ENCODE measurements at regions not wholly inside any gene's neighbourhood (a gene's known extent, or its start where the extent isn't known, plus 50 kb on each side); places are given as distances from the start of the nearest gene placed in this dataset.
"Not testable (repeated sequence)": the region's sequence is repeated elsewhere in the genome, so short reads cannot be mapped to it uniquely, and the experiment has no call there.

GRCh38 chr15:92705764-92706163 is 50.2 kb upstream of the FAM174B start:
- DNase-seq, result no peak

GRCh38 chr15:92706201-92706600 is 50.6 kb upstream of the FAM174B start:
- DNase-seq, result no peak

DNA sequence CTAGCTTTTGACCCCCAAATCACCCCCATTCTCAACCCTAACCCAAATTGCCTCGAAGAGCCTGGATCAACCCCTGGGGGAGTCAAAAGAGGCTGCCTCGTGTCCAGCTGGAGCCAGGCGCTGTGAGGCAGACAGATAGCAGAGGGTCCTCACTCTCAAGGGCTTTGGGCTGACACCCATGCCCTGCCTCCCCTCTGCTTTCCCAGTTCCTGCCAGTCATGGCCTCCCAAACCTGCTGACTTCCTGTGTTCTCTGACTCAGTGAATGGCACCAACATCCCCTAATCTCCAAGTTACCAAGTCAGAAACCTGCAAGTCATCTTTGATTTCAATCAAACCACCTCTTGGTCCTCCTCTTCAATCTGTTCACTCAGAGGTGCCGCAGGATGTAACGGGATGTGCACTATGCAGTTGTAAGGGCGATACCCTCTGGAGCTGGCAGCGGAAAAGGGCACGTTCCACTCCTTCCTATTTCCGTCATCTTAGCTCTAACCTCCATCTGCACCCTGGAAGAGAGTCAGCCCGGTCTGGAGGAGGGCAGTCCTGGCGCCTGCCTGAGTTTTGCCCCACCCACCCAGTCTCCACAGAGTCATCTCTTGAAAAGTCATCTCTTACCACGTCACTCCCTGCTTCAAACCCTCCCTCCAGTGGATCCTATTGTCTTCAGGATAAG is 52.4 kb upstream of the FAM174B start:
- DNase-seq, result no peak

DNA sequence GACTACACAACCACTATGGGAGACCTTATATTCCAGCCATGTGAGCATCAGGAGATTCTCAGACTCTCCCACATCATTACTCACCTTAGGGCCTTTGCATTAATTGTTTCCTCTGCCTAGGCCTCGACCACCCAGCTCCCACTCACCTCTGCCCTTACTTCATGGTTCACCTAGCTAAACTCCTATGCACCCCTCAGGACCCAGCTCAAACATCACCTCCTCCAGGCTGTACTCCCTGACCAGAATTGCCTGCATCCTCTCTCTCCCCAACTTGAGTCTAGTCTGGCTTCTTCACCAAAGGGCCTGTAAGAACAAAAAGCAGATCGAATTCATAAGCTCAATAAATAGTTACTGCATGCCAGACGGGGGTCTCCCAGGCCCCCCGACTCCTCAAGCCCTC is 53.1 kb upstream of the FAM174B start:
- no peak for DNase-seq

DNA sequence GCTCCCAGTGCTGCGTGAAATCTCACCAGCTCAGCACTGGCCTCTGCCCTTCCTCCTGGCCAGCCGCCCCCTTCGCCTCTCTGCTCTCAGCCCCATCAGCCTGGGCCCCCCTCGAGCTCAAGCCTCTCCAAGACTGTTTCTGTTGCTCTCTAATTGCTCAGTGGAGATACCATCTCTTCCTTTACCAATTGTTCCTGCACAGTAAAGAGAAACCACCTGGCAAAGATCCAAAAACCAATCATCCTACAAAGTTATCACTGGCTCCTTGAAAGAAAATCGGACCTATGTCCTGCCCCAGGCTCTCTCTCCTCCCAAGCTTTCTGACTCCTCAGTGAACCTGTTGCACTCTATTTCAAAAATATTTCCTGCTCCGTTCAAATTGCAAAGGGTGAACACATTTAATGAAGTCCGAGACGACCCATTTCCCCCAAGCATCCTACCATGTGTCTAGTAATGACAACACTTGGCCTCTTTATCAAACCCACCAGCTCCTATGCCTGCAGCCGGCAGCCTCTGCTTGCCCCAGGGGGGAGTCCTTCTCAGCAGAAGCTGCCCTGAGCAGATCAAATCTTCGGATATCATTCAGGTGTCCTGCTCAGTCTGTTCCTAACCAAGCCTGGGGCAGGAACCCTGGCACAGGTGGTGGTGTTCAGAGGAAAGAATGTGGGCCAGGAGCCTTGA is 53.7 kb upstream of the FAM174B start:
- DNase-seq, result no peak

DNA sequence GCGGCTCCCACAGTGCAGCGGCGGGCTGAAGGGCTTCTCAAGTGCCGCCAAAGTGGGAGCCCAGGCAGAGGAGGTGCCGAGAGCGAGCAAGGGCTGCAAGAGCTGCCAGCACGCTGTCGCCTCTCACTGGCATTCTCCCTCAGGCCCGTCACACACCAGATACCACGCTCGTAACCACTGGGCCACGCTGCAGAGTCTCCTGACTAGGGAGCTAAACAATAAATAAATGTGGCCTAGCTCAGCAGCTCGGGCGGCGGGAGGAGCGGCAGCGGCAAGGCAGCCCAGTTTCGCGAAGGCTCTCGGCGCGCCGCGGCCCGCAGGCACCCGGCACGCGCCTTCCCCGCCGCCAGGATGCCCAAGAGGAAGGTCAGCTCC is 55.9 kb upstream of the FAM174B start:
- DNase-seq, result no peak

GRCh38 chr15:92714077-92714476 is 58.5 kb upstream of the FAM174B start:
- no peak for DNase-seq

DNA sequence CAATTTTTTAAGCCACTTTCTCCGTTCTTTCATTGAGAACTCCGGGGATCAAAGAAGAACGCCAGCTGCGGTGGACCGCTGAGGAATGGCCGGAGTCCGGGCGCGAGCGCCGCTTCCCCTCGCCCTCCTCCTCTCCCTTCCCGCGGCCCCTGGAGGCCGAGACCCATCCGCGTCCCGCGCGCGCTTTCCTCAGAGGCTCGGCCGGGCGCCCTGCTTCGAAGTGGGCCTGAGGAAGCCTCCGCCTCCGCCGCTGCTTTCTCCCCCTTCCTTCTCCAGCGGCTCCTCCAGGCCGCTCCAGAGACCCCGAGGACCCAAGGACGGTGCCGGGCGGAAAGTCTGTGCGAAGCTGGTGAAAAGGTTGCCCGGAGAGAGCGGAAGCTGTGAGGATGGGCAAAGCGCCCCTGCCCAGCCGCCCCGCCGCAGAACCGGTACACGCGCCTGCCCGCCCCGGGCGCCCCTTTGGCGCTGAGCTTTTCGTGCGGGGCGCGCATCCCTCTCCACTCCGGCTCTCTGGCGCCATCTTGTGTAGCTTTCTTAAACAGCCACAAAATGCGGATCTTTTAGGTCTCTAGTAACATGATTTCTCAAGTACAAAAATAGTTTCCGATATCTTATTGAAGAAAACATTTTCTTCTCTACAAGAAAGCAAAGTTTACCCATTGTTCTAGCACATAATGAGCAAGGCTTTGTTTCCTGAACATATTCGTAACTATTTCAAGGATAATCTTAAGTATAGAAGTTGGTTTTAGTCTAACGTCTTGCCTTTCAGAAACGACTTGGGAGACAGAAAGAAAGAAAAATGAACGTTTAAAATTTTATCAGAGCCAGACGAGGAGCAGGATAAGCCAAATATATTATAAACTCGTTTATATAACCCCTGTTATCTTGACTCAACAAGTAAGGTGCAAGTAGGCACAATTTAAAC is 59.2 kb upstream of the FAM174B start:
- DNase-seq, result peak; percentile 65

GRCh38 chr15:92715758-92716157 is 60.2 kb upstream of the FAM174B start:
- DNase-seq, result no peak

- DNase-seq, result no peak
Measured at GRCh38 chr15:92719021-92719420, 63.4 kb upstream of the FAM174B start.

DNA sequence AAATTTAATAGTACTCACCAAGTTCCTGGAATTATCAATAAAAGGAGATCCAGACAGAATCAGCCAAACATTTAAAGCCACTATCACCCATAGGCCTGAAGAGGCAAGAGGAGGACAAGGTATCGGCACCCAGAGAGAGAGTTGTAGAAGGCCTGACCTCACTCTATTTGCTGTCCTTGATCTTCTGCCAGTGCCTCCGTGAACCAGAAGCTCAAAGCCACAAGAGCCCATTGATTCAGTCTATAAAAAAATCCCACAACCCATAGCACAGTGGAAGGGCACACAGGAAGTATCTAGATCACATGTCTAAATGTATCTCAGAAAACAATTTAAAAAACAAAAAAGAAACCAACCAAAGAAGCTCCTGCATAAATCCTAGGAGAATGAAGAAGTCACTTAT is 68.6 kb upstream of the FAM174B start:
- no peak for DNase-seq

- DNase-seq, result no peak
Measured at GRCh38 chr15:92725171-92725570, 69.6 kb upstream of the FAM174B start.

DNA sequence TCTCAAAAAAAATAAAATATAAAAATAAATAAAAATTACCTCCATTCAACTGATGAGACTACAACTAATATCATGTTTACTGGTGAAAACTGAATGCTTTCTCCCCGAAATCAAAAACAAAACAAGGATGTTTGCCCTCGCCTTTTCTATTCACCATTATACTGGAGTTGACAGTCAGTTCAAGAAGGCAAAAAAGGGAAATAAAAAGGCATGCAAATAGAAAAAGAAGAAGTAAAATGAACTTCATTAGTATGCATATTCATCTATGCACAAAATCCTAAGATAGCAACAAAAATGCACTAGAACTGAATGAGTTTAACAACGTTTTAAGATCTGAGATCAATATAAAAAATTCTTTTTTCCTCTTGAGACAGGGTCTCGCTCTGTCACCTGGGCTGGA is 72.7 kb upstream of the FAM174B start:
- DNase-seq, result no peak

DNA sequence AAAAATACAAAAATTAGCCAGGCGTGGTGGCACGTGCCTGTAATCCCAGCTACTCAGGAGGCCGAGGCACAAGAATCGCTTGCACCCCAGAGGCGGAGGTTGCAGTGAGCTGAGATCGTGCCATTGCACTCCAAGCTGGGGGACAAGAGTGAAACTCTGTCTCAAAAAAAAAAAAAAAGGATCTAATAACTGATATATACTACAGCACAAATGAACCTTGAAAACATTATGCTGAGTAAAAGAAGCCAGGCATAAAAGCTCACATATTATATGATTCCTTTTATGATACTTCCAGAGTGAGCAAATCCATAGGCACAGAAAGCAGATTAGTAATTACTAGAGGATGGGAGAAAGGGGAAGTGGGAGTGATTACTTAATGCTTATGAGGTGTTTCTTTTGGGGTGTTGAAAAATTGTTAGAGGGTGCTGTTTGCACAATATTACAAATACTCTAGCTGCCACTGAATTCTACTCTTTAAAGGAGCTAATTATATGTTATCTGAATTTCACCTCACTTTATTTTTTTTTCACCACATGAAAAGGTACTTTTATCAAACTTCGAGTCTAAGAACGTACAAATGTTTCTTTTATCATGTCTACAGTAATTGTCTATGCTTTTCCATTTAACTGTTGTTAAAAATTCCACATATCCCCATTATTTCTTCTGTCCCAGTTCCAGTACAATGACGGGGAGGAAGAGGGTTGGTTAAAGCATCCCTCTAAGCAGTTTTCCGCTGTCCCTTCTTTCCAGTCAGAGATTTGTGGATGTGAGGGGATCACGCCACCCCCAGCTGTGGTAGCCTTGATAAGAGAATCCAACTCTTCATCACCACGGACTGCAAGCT is 77.7 kb upstream of the FAM174B start:
- peak; percentile 44 for DNase-seq

DNA sequence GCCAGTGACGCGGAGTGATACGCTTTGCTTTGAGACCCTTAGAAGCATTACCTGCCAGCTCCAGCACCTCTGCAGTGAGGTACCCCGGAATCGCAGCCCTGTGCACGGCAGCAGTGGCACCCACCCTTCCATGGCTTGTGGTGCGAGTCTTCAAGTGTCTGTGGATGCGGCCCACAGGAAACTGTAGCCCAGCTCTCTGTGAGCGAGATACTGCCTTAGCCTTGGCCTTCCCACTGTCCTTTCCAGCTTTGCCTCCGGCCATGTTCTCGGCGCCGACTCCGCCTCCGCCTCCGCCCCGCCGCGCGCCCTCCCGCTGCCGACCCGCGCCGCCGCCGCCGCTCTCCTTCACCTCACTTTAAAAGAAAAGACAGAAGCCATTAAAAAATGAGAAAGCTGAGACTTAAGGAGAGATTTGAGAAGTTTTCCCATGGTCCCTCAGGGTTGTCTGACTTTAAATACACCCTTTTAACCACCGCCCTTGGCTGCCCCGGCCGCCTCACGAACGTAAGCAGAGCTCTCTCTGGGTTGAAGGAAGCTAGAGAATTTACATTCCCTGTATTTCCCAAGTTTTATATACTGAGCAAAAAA is 78.5 kb upstream of the FAM174B start:
- DNase-seq, result no peak

DNA sequence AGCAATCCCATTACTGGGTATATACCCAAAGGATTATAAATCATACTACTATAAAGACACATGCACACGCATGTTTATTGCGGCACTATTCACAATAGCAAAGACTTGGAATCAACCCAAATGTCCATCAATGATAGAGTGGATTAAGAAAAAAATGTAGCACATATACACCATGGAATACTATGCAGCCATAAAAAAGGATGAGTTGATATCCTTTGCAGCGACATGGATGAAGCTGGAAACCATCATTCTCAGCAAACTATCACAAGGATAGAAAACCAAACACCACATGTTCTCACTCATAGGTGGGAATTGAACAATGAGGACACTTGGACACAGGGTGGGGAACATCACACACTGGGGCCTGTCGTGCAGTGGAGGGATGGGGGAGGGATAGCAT is 83.7 kb upstream of the FAM174B start:
- not testable (repeated sequence) for DNase-seq

- no peak for DNase-seq
Measured at GRCh38 chr15:92745845-92746271, 90.3 kb upstream of the FAM174B start.

- no peak for DNase-seq
Measured at GRCh38 chr15:92747047-92747446, 91.5 kb upstream of the FAM174B start.

DNA sequence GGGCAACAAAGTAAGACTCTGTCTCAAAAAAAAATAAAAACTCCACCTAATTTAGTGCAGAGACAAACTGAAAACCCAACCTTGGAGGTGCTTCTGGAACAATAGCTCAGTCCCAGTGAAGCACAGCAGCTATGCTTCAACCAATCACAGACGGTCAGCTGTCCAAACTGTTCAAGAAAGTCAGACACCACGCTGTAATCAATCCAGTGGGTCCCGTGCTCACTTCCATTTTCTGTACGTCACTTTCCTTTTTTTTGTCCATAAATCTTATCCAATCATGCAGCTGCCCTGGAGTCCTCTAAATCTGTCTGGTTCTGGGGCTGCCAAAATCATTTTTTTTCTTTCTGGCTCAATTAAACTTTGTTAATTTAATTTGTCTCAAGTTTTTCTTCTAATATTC is 93.6 kb upstream of the FAM174B start:
- DNase-seq, result no peak

DNA sequence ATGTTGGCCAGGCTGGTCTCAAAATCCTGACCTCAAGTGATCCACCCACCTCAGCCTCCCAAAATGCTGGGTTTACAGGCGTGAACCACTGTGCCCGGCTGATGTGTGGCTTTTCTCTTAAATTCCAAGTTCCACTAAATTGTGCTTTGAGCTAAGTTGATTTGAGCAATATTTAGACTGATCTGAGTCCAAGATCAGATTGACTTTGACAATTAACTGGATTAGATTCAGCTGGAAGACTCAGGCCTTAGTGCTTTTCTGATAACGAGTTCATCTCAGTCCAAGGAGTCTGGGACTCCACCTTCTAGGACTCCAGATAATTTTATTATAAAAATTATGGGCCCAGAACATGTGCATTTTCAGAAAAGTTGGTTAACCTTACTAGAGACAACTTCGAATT is 94.4 kb upstream of the FAM174B start:
- no peak for DNase-seq

DNA sequence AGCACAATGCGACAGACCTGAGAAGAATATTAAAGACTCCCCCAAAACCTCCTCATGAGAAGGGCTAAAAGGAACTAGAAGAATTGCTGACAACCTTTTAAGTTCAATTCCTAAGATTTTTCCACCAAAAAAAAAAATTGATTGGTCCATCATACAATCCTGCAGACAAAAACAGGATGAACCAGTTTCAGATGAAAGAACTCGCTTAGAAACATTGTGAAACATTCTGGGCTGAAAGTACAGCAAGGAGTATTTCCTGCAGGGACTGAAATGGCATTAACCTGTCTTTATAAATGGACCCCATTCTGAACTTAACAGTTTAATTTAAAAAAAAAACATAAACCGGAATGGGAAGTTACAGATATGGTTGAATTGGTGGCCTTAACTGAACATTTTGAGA is 96.0 kb upstream of the FAM174B start:
- DNase-seq, result no peak

GRCh38 chr15:92753591-92753990 is 98.0 kb upstream of the FAM174B start:
- DNase-seq, result no peak

- no peak for DNase-seq
Measured at GRCh38 chr15:92763459-92763858, 107.9 kb upstream of the FAM174B start.

Measured in inflammatory macrophage treated with lipopolysaccharide for 4 hours (primary cell).